Thoracic aorta (tissue), 2 donors: ENCODE measurements at regions not wholly inside any gene's neighbourhood (a gene's known extent, or its start where the extent isn't known, plus 50 kb on each side); places are given as distances from the start of the nearest gene placed in this dataset.
"Not testable (repeated sequence)": the region's sequence is repeated elsewhere in the genome, so short reads cannot be mapped to it uniquely, and the experiment has no call there.

Source experiments
- ATAC-seq: fragments of 150-250 bp; one replicate; pipeline ENCODE4 v1.8.0; 2017; ENCODE audit warnings: low read depth; ENCODE audit not compliant: insufficient number of reproducible peaks, low FRiP score
- DNase-seq: peaks from one replicate; pipeline ENCODE4 v3.0.0-alpha.2; 2020; ENCODE audit warnings: low spot score
- H3K27ac ChIP-seq, 2 donors: fragments of 200-600 bp; sonication (generic); 1 replicate in 1 of 2; 2 replicates in 1 of 2; pipeline ENCODE4 v1.5.1; 2016; ENCODE audit warnings: mild to moderate bottlenecking in 2 of 2, moderate library complexity in 2 of 2
- H3K27me3 ChIP-seq: fragments of 200-600 bp; sonication (generic); replicated peaks from 2 replicates; pipeline ENCODE4 v1.6.0; 2016; ENCODE audit warnings: mild to moderate bottlenecking; ENCODE audit not compliant: insufficient read depth
- H3K36me3 ChIP-seq: fragments of 200-600 bp; sonication (generic); one replicate; pipeline ENCODE4 v1.5.1; 2016
- H3K4me1 ChIP-seq, 2 donors: fragments of 200-600 bp; sonication (generic); 1 replicate in 1 of 2; 2 replicates in 1 of 2; pipeline versions ENCODE4 v1.5.1 to v1.6.0; 2016; ENCODE audit warnings: low read depth in 2 of 2, mild to moderate bottlenecking in 1 of 2; ENCODE audit not compliant: control insufficient read depth in 1 of 2
- H3K4me3 ChIP-seq: fragments of 200-600 bp; sonication (generic); 2 replicates; pipeline ENCODE4 v1.5.1; 2016; ENCODE audit warnings: mild to moderate bottlenecking
- H3K9me3 ChIP-seq: fragments of 200-600 bp; sonication (generic); 2 replicates; pipeline ENCODE4 v1.5.1; 2016
- CTCF ChIP-seq: fragments of 200-600 bp; sonication (generic); IDR thresholded peaks from one replicate; pipeline ENCODE4 v1.5.1; 2019; ENCODE audit warnings: antibody characterized with exemption

GRCh38 chrX:92213786-92214185 lies 434.6 kb downstream of the PCDH11X start:
- no peaks in the 10 kb centered on the region for H3K9me3 ChIP-seq
- no peak for DNase-seq
- H3K4me1 ChIP-seq = no peaks in the 10 kb centered on the region
- H3K27ac ChIP-seq = no peak overlapping the region
- no peaks in the 10 kb centered on the region for H3K27me3 ChIP-seq
- ATAC-seq = no peak
- H3K4me3 ChIP-seq = no peak overlapping the region
- TF ChIP-seq CTCF = no peak
- no peaks in the 10 kb centered on the region for H3K36me3 ChIP-seq

- not testable (repeated sequence) for H3K36me3 ChIP-seq, H3K27ac ChIP-seq, ATAC-seq, H3K9me3 ChIP-seq, H3K4me3 ChIP-seq, H3K4me1 ChIP-seq, DNase-seq, H3K27me3 ChIP-seq
Observed at GRCh38 chrX:92215011-92215410, 435.8 kb downstream of the PCDH11X start.

- Histone ChIP-seq H3K36me3 (no peaks in the 10 kb centered on the region), H3K4me3 (no peak overlapping the region), H3K9me3 (no peaks in the 10 kb centered on the region), H3K27me3 (no peaks in the 10 kb centered on the region), H3K4me1 (no peaks in the 10 kb centered on the region), H3K27ac (no peak overlapping the region)
- ATAC-seq (no peak), DNase-seq (no peak)
- no peak for TF ChIP-seq CTCF
Observed at GRCh38 chrX:92224406-92224805, 445.2 kb downstream of the PCDH11X start.

GRCh38 chrX:92230628-92231027 lies 451.5 kb downstream of the PCDH11X start:
- H3K27me3 ChIP-seq = no peaks in the 10 kb centered on the region
- no peak for TF ChIP-seq CTCF
- ATAC-seq = no peak
- no peaks in the 10 kb centered on the region for H3K36me3 ChIP-seq
- no peak for DNase-seq
- no peak overlapping the region for H3K27ac ChIP-seq
- no peaks in the 10 kb centered on the region for H3K9me3 ChIP-seq
- H3K4me3 ChIP-seq = no peak overlapping the region
- H3K4me1 ChIP-seq = no peaks in the 10 kb centered on the region

GRCh38 chrX:92231391-92231790 lies 452.2 kb downstream of the PCDH11X start:
- Histone ChIP-seq H3K4me3 (no peak overlapping the region), H3K27me3 (no peaks in the 10 kb centered on the region), H3K27ac (no peak overlapping the region), H3K36me3 (no peaks in the 10 kb centered on the region), H3K9me3 (no peaks in the 10 kb centered on the region), H3K4me1 (no peaks in the 10 kb centered on the region)
- no peak for TF ChIP-seq CTCF
- DNase-seq = no peak
- ATAC-seq = no peak

GRCh38 chrX:92232182-92232581 lies 453.0 kb downstream of the PCDH11X start:
- no peak for TF ChIP-seq CTCF
- H3K9me3 ChIP-seq = no peaks in the 10 kb centered on the region
- H3K27ac ChIP-seq = no peak overlapping the region
- DNase-seq (no peak), ATAC-seq (no peak)
- H3K36me3 ChIP-seq = no peaks in the 10 kb centered on the region
- H3K4me1 ChIP-seq = no peaks in the 10 kb centered on the region
- no peak overlapping the region for H3K4me3 ChIP-seq
- H3K27me3 ChIP-seq = no peaks in the 10 kb centered on the region
